Calu3 (cell line): ENCODE measurements at regions not wholly inside any gene's neighbourhood (a gene's known extent, or its start where the extent isn't known, plus 50 kb on each side); places are given as distances from the start of the nearest gene placed in this dataset.

Source experiments
- BruUV-seq: library from RNA; stranded (reverse); fragments of 400-500 nt; replicated peaks from 2 replicates; lab custom pipeline; 2021; lab: Mats Ljungman, UMichigan
- CTCF ChIA-PET: fragments of 300-600 bp; sonication (Branson Sonifier 250); formaldehyde crosslinking; loops from one replicate; lab custom pipeline; 2022; ENCODE audit warnings: antibody characterized with exemption; lab: Charles Lee
- DNase-seq: peaks from one replicate; pipeline ENCODE4 v3.0.0; 2022
- H3K27ac Mint-ChIP-seq: one replicate; pipeline ENCODE4 v1.8.0; 2022; ENCODE audit warnings: mixed read lengths; ENCODE audit not compliant: unreplicated experiment
- H3K27me3 Mint-ChIP-seq: one replicate; pipeline ENCODE4 v1.8.0; 2022; ENCODE audit warnings: mixed read lengths; ENCODE audit not compliant: unreplicated experiment
- H3K36me3 Mint-ChIP-seq: one replicate; pipeline ENCODE4 v1.8.0; 2022; ENCODE audit warnings: mild to moderate bottlenecking, moderate library complexity, mixed read lengths; ENCODE audit not compliant: insufficient read depth, unreplicated experiment
- H3K4me1 Mint-ChIP-seq: one replicate; pipeline ENCODE4 v1.8.0; 2022; ENCODE audit warnings: mild to moderate bottlenecking, low read depth, mixed read lengths; ENCODE audit not compliant: unreplicated experiment
- H3K4me3 Mint-ChIP-seq: one replicate; pipeline ENCODE4 v1.8.0; 2022; ENCODE audit warnings: mild to moderate bottlenecking, low read depth, moderate library complexity, mixed read lengths; ENCODE audit not compliant: unreplicated experiment
- H3K9me3 Mint-ChIP-seq: one replicate; pipeline ENCODE4 v1.8.0; 2022; ENCODE audit warnings: low read depth, mixed read lengths; ENCODE audit not compliant: unreplicated experiment
- CTCF ChIP-seq: fragments of 200-600 bp; IDR thresholded peaks from one replicate; pipeline ENCODE4 v1.8.0; 2022; ENCODE audit warnings: antibody characterized with exemption; ENCODE audit not compliant: unreplicated experiment
- intact Hi-C: fragments of 100-400 bp; cut with micrococcal nuclease; formaldehyde crosslinking; loops from one replicate; pipeline ENCODE4 v1.10.0; 2022; ENCODE audit not compliant: unreplicated experiment

GRCh38 chr3:63193647-63194046, 84.5 kb upstream of the SYNPR start:
- intact Hi-C loops, result loop anchor here (1.0 to 10.0 kb wide), 6 partner anchors 35 to 529 kb away; no protein-coding TSS in a partner anchor
- CTCF ChIA-PET, result interaction anchor here (0.6 to 3.4 kb wide), 5 partner anchors 254 to 528 kb away, joined by 3 to 26 read pairs (median 5); no protein-coding TSS in a partner anchor
- Mint-ChIP-seq H3K27me3 (no peaks in the 10 kb centered on the region), H3K4me1 (peaks cover 25% of the 10 kb centered on the region), H3K4me3 (no peak overlapping the region), H3K9me3 (no peaks in the 10 kb centered on the region), H3K36me3 (no peaks in the 10 kb centered on the region), H3K27ac (no peak overlapping the region)
- no TSS peak for BruUV-seq
- TF ChIP-seq CTCF, result peak; percentile 16
- DNase-seq, result peak; percentile 14

GRCh38 chr3:63199606-63200005, 78.5 kb upstream of the SYNPR start:
- Mint-ChIP-seq H3K4me1 (no peaks in the 10 kb centered on the region), H3K27me3 (no peaks in the 10 kb centered on the region), H3K4me3 (no peak overlapping the region), H3K36me3 (no peaks in the 10 kb centered on the region), H3K9me3 (no peaks in the 10 kb centered on the region), H3K27ac (no peak overlapping the region)
- intact Hi-C loops, result loop anchor here (10.0 kb wide), 1 partner anchor 255 kb away; no protein-coding TSS in a partner anchor
- no peak for TF ChIP-seq CTCF
- no peak for DNase-seq
- no TSS peak for BruUV-seq
- CTCF ChIA-PET, result interaction anchor here (0.5 to 0.7 kb wide), 2 partner anchors 108 to 162 kb away, joined by 3 read pairs; no protein-coding TSS in a partner anchor

GRCh38 chr3:63202529-63202928, 75.6 kb upstream of the SYNPR start:
- DNase-seq, result no peak
- Mint-ChIP-seq H3K4me3 (no peak overlapping the region), H3K4me1 (no peaks in the 10 kb centered on the region), H3K27me3 (no peaks in the 10 kb centered on the region), H3K9me3 (no peaks in the 10 kb centered on the region), H3K36me3 (no peaks in the 10 kb centered on the region), H3K27ac (no peak overlapping the region)
- no TSS peak for BruUV-seq
- no peak for TF ChIP-seq CTCF
- CTCF ChIA-PET, result no interaction called here
- intact Hi-C loops, result no loop called here

GRCh38 chr3:63207066-63207590, 71.0 kb upstream of the SYNPR start:
- no peaks in the 10 kb centered on the region for H3K36me3 Mint-ChIP-seq
- H3K27ac Mint-ChIP-seq, result no peak overlapping the region
- H3K4me1 Mint-ChIP-seq, result no peaks in the 10 kb centered on the region
- no peak for DNase-seq
- intact Hi-C loops, result no loop called here
- H3K27me3 Mint-ChIP-seq, result peaks cover 23% of the 10 kb centered on the region
- no peaks in the 10 kb centered on the region for H3K9me3 Mint-ChIP-seq
- CTCF ChIA-PET, result interaction anchor here (1.2 kb wide), 1 partner anchor 541 kb away, joined by 3 read pairs; no protein-coding TSS in a partner anchor
- no peak overlapping the region for H3K4me3 Mint-ChIP-seq
- TF ChIP-seq CTCF, result no peak
- BruUV-seq, result no TSS peak
